ENCODE measurements at regions not wholly inside any gene's neighbourhood (a gene's known extent, or its start where the extent isn't known, plus 50 kb on each side); places are given as distances from the start of the nearest gene placed in this dataset.

GRCh38 chr7:13130321-13130720, 442.9 kb downstream of the ARL4A start:
- no peak for TF ChIP-seq CTCF (IDR thresholded peaks at IDR 0.05; ENCODE audit: borderline replicate concordance, extremely low read depth, low read length, poor library complexity, severe bottlenecking)
- TF ChIP-seq EZH2 (IDR thresholded peaks at IDR 0.05; ENCODE audit: borderline replicate concordance, low read depth, low read length, severe bottlenecking) = no peak

Measured in DND-41 (cell line).